ENCODE measurements at regions not wholly inside any gene's neighbourhood (a gene's known extent, or its start where the extent isn't known, plus 50 kb on each side); places are given as distances from the start of the nearest gene placed in this dataset.

- peak; percentile 27 for DNase-seq (ENCODE audit: low read depth)
- TF ChIP-seq, protein P1, sequence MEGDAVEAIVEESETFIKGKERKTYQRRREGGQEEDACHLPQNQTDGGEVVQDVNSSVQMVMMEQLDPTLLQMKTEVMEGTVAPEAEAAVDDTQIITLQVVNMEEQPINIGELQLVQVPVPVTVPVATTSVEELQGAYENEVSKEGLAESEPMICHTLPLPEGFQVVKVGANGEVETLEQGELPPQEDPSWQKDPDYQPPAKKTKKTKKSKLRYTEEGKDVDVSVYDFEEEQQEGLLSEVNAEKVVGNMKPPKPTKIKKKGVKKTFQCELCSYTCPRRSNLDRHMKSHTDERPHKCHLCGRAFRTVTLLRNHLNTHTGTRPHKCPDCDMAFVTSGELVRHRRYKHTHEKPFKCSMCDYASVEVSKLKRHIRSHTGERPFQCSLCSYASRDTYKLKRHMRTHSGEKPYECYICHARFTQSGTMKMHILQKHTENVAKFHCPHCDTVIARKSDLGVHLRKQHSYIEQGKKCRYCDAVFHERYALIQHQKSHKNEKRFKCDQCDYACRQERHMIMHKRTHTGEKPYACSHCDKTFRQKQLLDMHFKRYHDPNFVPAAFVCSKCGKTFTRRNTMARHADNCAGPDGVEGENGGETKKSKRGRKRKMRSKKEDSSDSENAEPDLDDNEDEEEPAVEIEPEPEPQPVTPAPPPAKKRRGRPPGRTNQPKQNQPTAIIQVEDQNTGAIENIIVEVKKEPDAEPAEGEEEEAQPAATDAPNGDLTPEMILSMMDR (IDR thresholded peaks at IDR 0.05; ENCODE audit: insufficient read depth, low read depth, low read length, missing control alignments), result no peak
- no peak overlapping the region for H3K4me3 ChIP-seq (ENCODE audit: low read depth, low read length)
Measured at GRCh38 chr3:16692486-16693344, 87.5 kb upstream of the DAZL start.

GRCh38 chr3:16693820-16694219 is 88.6 kb upstream of the DAZL start:
- TF ChIP-seq, protein P1 (IDR thresholded peaks at IDR 0.05; ENCODE audit: insufficient read depth, low read depth, low read length, missing control alignments), result no peak
- no peak overlapping the region for H3K4me3 ChIP-seq (ENCODE audit: low read depth, low read length)
- no peak for DNase-seq (ENCODE audit: low read depth)

GRCh38 chr3:16695710-16696109 is 90.5 kb upstream of the DAZL start:
- no peak for DNase-seq (ENCODE audit: low read depth)
- H3K4me3 ChIP-seq (ENCODE audit: low read depth, low read length), result no peak overlapping the region
- TF ChIP-seq, protein P1 (IDR thresholded peaks at IDR 0.05; ENCODE audit: insufficient read depth, low read depth, low read length, missing control alignments), result no peak

- DNase-seq (ENCODE audit: low read depth), result peak; percentile 21
- TF ChIP-seq, protein P1 (IDR thresholded peaks at IDR 0.05; ENCODE audit: insufficient read depth, low read depth, low read length, missing control alignments), result no peak
- H3K4me3 ChIP-seq (ENCODE audit: low read depth, low read length), result no peak overlapping the region
Measured at GRCh38 chr3:16697443-16698147, 92.4 kb upstream of the DAZL start.

- H3K4me3 ChIP-seq (ENCODE audit: low read depth, low read length), result no peak overlapping the region
Measured at GRCh38 chr3:16700651-16701050, 95.4 kb upstream of the DAZL start.

GRCh38 chr3:16704941-16705340 is 99.7 kb upstream of the DAZL start:
- TF ChIP-seq, protein P1 (IDR thresholded peaks at IDR 0.05; ENCODE audit: insufficient read depth, low read depth, low read length, missing control alignments), result no peak
- no peak overlapping the region for H3K4me3 ChIP-seq (ENCODE audit: low read depth, low read length)
- no peak for DNase-seq (ENCODE audit: low read depth)

More at GRCh38 chr3:16700651-16701050, 95.4 kb upstream of the DAZL start:
- TF ChIP-seq, protein P1 (IDR thresholded peaks at IDR 0.05; ENCODE audit: insufficient read depth, low read depth, low read length, missing control alignments), result no peak
- DNase-seq (ENCODE audit: low read depth), result no peak
